Endothelial cell of umbilical vein (primary cell): ENCODE measurements at regions not wholly inside any gene's neighbourhood (a gene's known extent, or its start where the extent isn't known, plus 50 kb on each side); places are given as distances from the start of the nearest gene placed in this dataset.

Experiments used
- BruUV-seq: library from RNA; stranded (reverse); fragments of 400-500 nt; replicated peaks from 2 replicates; lab custom pipeline; 2021; lab: Mats Ljungman, UMichigan
- CTCF ChIA-PET: fragments of 300-600, 350-600 bp; sonication (Branson Sonifier 250); formaldehyde crosslinking; loops from one replicate; lab custom pipeline; 2021; ENCODE audit warnings: antibody characterized with exemption, inconsistent platforms; lab: Charles Lee
- POLR2A ChIA-PET: fragments of 300-600, 350-600 bp; sonication (Branson Sonifier 250); formaldehyde crosslinking; loops from one replicate; lab custom pipeline; 2021; ENCODE audit warnings: antibody characterized with exemption, inconsistent platforms; lab: Charles Lee
- DNase-seq: peaks from one replicate; pipeline ENCODE4 v3.0.0-alpha.2; 2011; ENCODE audit warnings: low read depth, low spot score
- FAIRE-seq: peaks from 2 replicates; lab custom pipeline; 2011; peaks lifted over from hg19 to GRCh38; lab: Jason Lieb, UNC
- H2AFZ ChIP-seq: 2 replicates; pipeline ENCODE4 v1.6.0; 2012; ENCODE audit warnings: low read depth, low read length, control low read depth, inconsistent platforms
- H3K27ac ChIP-seq: 2 replicates; pipeline ENCODE4 v1.5.1; 2011; ENCODE audit warnings: low read depth, mild to moderate bottlenecking, control low read depth, low read length, moderate library complexity; ENCODE audit not compliant: insufficient read depth
- H3K27me3 ChIP-seq, 2 experiments: 2 replicates each; pipeline versions ENCODE4 v1.6.0 to v1.6.1; 2011; ENCODE audit warnings: low read length in 2 of 2, mixed read lengths in 1 of 2; ENCODE audit not compliant: control insufficient read depth in 2 of 2, insufficient read depth in 2 of 2
- H3K36me3 ChIP-seq, 2 experiments: 2 replicates in 1 of 2; 3 replicates in 1 of 2; pipeline ENCODE4 v1.5.1; 2011; ENCODE audit warnings: low read length in 2 of 2, mild to moderate bottlenecking in 1 of 2, moderate library complexity in 1 of 2; ENCODE audit not compliant: control insufficient read depth in 2 of 2, insufficient read depth in 2 of 2; ENCODE audit errors: extremely low read depth in 1 of 2
- H3K4me1 ChIP-seq: 3 replicates; pipeline ENCODE4 v1.5.1; 2011; ENCODE audit warnings: mild to moderate bottlenecking, low read length; ENCODE audit not compliant: control insufficient read depth, insufficient read depth; ENCODE audit errors: extremely low read depth
- H3K4me2 ChIP-seq: 2 replicates; pipeline ENCODE4 v1.6.1; 2011; ENCODE audit warnings: low read length, control low read depth, mixed read lengths; ENCODE audit not compliant: insufficient read depth
- H3K4me3 ChIP-seq, 3 experiments: fragments of 200-600 bp in 1 of 3; sonication (generic), shearing (Covaris generic) in 1 of 3; replicated peaks in 1 of 3; 2 replicates each; pipeline ENCODE4 v1.5.1; 2011 to 2016; ENCODE audit warnings: control low read depth in 3 of 3, low read length in 3 of 3, mild to moderate bottlenecking in 2 of 3, inconsistent platforms in 1 of 3, low read depth in 1 of 3, moderate library complexity in 1 of 3; ENCODE audit not compliant: insufficient read depth in 1 of 3
- H3K79me2 ChIP-seq: 2 replicates; pipeline ENCODE4 v1.6.0; 2012; ENCODE audit warnings: low read length, inconsistent platforms; ENCODE audit not compliant: control insufficient read depth, insufficient read depth
- H3K9ac ChIP-seq: replicated peaks from 2 replicates; pipeline ENCODE3; 2011; ENCODE audit warnings: low read length, control low read depth; ENCODE audit not compliant: insufficient read depth; ENCODE audit errors: extremely low read depth
- H3K9me1 ChIP-seq: replicated peaks from 3 replicates; pipeline ENCODE4 v1.6.0; 2011; ENCODE audit warnings: mild to moderate bottlenecking, low read length; ENCODE audit not compliant: control insufficient read depth, insufficient read depth; ENCODE audit errors: extremely low read depth
- H3K9me3 ChIP-seq: replicated peaks from 2 replicates; pipeline ENCODE4 v1.5.1; 2012; ENCODE audit warnings: low read length, inconsistent platforms; ENCODE audit not compliant: control insufficient read depth, insufficient read depth
- H4K20me1 ChIP-seq: replicated peaks from 2 replicates; pipeline ENCODE3; 2011; ENCODE audit warnings: mild to moderate bottlenecking, low read length; ENCODE audit not compliant: control insufficient read depth, insufficient read depth; ENCODE audit errors: extremely low read depth
- CTCF ChIP-seq, 2 donors: IDR thresholded peaks; 1 replicate in 1 of 2; 2 replicates in 1 of 2; pipeline ENCODE4 v1.5.1; 2011; ENCODE audit warnings: low read length in 2 of 2, mild to moderate bottlenecking in 2 of 2, moderate library complexity in 2 of 2, control low read depth in 1 of 2, inconsistent platforms in 1 of 2, low read depth in 1 of 2; ENCODE audit not compliant: insufficient read depth in 1 of 2; ENCODE audit errors: extremely low read depth in 1 of 2
- EZH2 ChIP-seq: IDR thresholded peaks from 2 replicates; pipeline ENCODE4 v1.6.1; 2012; ENCODE audit warnings: borderline replicate concordance, low read depth, mild to moderate bottlenecking, moderate library complexity, low read length, inconsistent platforms; ENCODE audit not compliant: severe bottlenecking
- FOS ChIP-seq: IDR thresholded peaks from 2 replicates; pipeline ENCODE4 v1.6.1; 2011; ENCODE audit warnings: mild to moderate bottlenecking, low read length, moderate library complexity, borderline replicate concordance; ENCODE audit not compliant: insufficient read depth
- GATA2 ChIP-seq: IDR thresholded peaks from 2 replicates; pipeline ENCODE4 v1.7.0; 2011; ENCODE audit warnings: low read depth, mild to moderate bottlenecking, moderate library complexity, mixed read lengths, low read length; ENCODE audit not compliant: insufficient read length, insufficient read depth
- JUN ChIP-seq: IDR thresholded peaks from 2 replicates; pipeline ENCODE4 v1.6.1; 2011; ENCODE audit warnings: borderline replicate concordance, low read depth; ENCODE audit not compliant: insufficient read length, insufficient read depth
- MAX ChIP-seq: IDR thresholded peaks from 2 replicates; pipeline ENCODE4 v1.6.1; 2011; ENCODE audit not compliant: insufficient read depth, insufficient read length
- MYC ChIP-seq: IDR thresholded peaks from one replicate; pipeline ENCODE4 v1.6.1; 2011; ENCODE audit warnings: mild to moderate bottlenecking, low read depth, low read length
- POLR2A ChIP-seq: IDR thresholded peaks from 2 replicates; pipeline ENCODE4 v1.6.1; 2012; ENCODE audit warnings: low read depth, mild to moderate bottlenecking, control low read depth, low read length
- POLR2AphosphoS5 ChIP-seq: IDR thresholded peaks from 2 replicates; pipeline ENCODE4 v1.6.1; 2012; ENCODE audit warnings: low read depth, mild to moderate bottlenecking, control low read depth, low read length, moderate library complexity; ENCODE audit not compliant: insufficient read depth
- dilution Hi-C: fragments of 300-500 bp; cut with MboI; formaldehyde crosslinking; loops from one replicate; pipeline ENCODE4 v1.15.0; 2019; ENCODE audit warnings: low sequenced_read_pairs; ENCODE audit not compliant: extremely low pct_ligation_motif_present
- intact Hi-C: fragments of 100-400 bp; cut with micrococcal nuclease; formaldehyde crosslinking; loops from one replicate; pipeline ENCODE4 v1.10.0; 2022

GRCh38 chr18:2032036-2032435, 539.3 kb downstream of the METTL4 start:
- Histone ChIP-seq H2AFZ (no peak overlapping the region), H3K9me1 (no peaks in the 10 kb centered on the region), H4K20me1 (no peaks in the 10 kb centered on the region), H3K4me1 (no peaks in the 10 kb centered on the region), H3K9me3 (no peaks in the 10 kb centered on the region), H3K27ac (no peak overlapping the region), H3K9ac (no peak overlapping the region), H3K79me2 (no peaks in the 10 kb centered on the region), H3K27me3 (no peaks in the 10 kb centered on the region), H3K36me3 (no peaks in the 10 kb centered on the region), H3K4me2 (no peak overlapping the region), H3K4me3 (no peak overlapping the region)
- dilution Hi-C loops (no loop called here), intact Hi-C loops (no loop called here)
- no peak for DNase-seq
- FAIRE-seq: no peak
- no TSS peak for BruUV-seq
- CTCF ChIA-PET: no interaction called here
- TF ChIP-seq POLR2AphosphoS5: no peak
- TF ChIP-seq FOS: no peak
- POLR2A ChIA-PET: no interaction called here

GRCh38 chr18:2035056-2035455, 536.2 kb downstream of the METTL4 start:
- Histone ChIP-seq H3K9me3 (no peaks in the 10 kb centered on the region), H3K27ac (no peak overlapping the region), H3K27me3 (no peaks in the 10 kb centered on the region), H2AFZ (no peak overlapping the region), H3K4me2 (no peak overlapping the region), H3K9ac (no peak overlapping the region), H3K9me1 (no peaks in the 10 kb centered on the region), H4K20me1 (no peaks in the 10 kb centered on the region), H3K79me2 (no peaks in the 10 kb centered on the region), H3K36me3 (no peaks in the 10 kb centered on the region), H3K4me3 (no peak overlapping the region), H3K4me1 (no peaks in the 10 kb centered on the region)
- TF ChIP-seq CTCF (IDR thresholded peaks at IDR 0.05; ENCODE audit: extremely low read depth in 1 of 2, insufficient read depth in 1 of 2, low read depth in 1 of 2, low read length in 2 of 2): no peak
- no peak for TF ChIP-seq GATA2
- no peak for TF ChIP-seq POLR2AphosphoS5
- TF ChIP-seq FOS: no peak
- TF ChIP-seq JUN: no peak
- TF ChIP-seq MYC: no peak
- TF ChIP-seq POLR2A: no peak
- TF ChIP-seq EZH2: no peak
- TF ChIP-seq MAX: no peak
- intact Hi-C loops (no loop called here), dilution Hi-C loops (no loop called here)
- ChIA-PET CTCF (no interaction called here), POLR2A (no interaction called here)
- BruUV-seq: no TSS peak
- DNase-seq (no peak), FAIRE-seq (no peak)
